Loucy (cell line): ENCODE measurements at regions not wholly inside any gene's neighbourhood (a gene's known extent, or its start where the extent isn't known, plus 50 kb on each side); places are given as distances from the start of the nearest gene placed in this dataset.
"Not testable (repeated sequence)": the region's sequence is repeated elsewhere in the genome, so short reads cannot be mapped to it uniquely, and the experiment has no call there.

Source experiments
- H2AFZ ChIP-seq: fragments of 200-600 bp; sonication (generic); 2 replicates; pipeline ENCODE4 v1.6.0; 2016; ENCODE audit warnings: antibody characterized with exemption, mild to moderate bottlenecking, low read length, moderate library complexity
- H3F3A ChIP-seq: fragments of 200-600 bp; 2 replicates; pipeline ENCODE4 v1.6.0; 2016; ENCODE audit warnings: antibody characterized with exemption, low read depth, mild to moderate bottlenecking
- H3K27me3 ChIP-seq: fragments of 200-600 bp; sonication (generic); 2 replicates; pipeline ENCODE4 v1.6.1; 2014; ENCODE audit warnings: low read length, mild to moderate bottlenecking; ENCODE audit not compliant: insufficient read depth, poor library complexity, severe bottlenecking
- H3K36me3 ChIP-seq: fragments of 200-600 bp; sonication (generic); 2 replicates; pipeline ENCODE4 v1.6.1; 2016; ENCODE audit warnings: low read length; ENCODE audit not compliant: insufficient read depth
- H3K4me1 ChIP-seq: fragments of 200-600 bp; sonication (generic); 2 replicates; pipeline ENCODE4 v1.5.1; 2014; ENCODE audit warnings: low read length, mild to moderate bottlenecking; ENCODE audit not compliant: insufficient read depth, poor library complexity, severe bottlenecking
- H3K4me2 ChIP-seq: fragments of 200-600 bp; sonication (generic); 2 replicates; pipeline ENCODE4 v1.6.0; 2014; ENCODE audit warnings: antibody characterized with exemption, low read length, low read depth, mild to moderate bottlenecking; ENCODE audit not compliant: poor library complexity, severe bottlenecking
- H3K4me3 ChIP-seq: fragments of 200-600 bp; sonication (generic); 2 replicates; pipeline ENCODE4 v1.5.1; 2014; ENCODE audit warnings: low read length, mild to moderate bottlenecking, mixed read lengths; ENCODE audit not compliant: poor library complexity, severe bottlenecking
- H3K79me2 ChIP-seq: fragments of 200-600 bp; sonication (generic); 2 replicates; pipeline ENCODE4 v1.6.1; 2014; ENCODE audit warnings: low read length; ENCODE audit not compliant: insufficient read depth
- H3K9ac ChIP-seq: fragments of 200-600 bp; sonication (generic); 2 replicates; pipeline ENCODE4 v1.6.0; 2014; ENCODE audit warnings: mild to moderate bottlenecking, low read depth, low read length, moderate library complexity; ENCODE audit not compliant: poor library complexity, severe bottlenecking
- H3K9me2 ChIP-seq: fragments of 200-600 bp; sonication (generic); replicated peaks from 2 replicates; pipeline ENCODE4 v1.6.1; 2016; ENCODE audit warnings: low read depth, low read length, mixed read lengths
- H3K9me3 ChIP-seq: fragments of 200-600 bp; sonication (generic); 2 replicates; pipeline ENCODE4 v1.6.1; 2014; ENCODE audit warnings: mild to moderate bottlenecking, antibody characterized with exemption, low read length, low read depth; ENCODE audit not compliant: insufficient read depth
- H4K20me1 ChIP-seq: fragments of 200-600 bp; sonication (generic); 2 replicates; pipeline ENCODE4 v1.6.0; 2014; ENCODE audit warnings: antibody characterized with exemption, low read length, mild to moderate bottlenecking; ENCODE audit not compliant: insufficient read depth, poor library complexity, severe bottlenecking
- CTCF ChIP-seq: fragments of 200-600 bp; sonication (generic); conservative IDR thresholded peaks from 2 replicates; pipeline ENCODE4 v1.5.1; 2014; ENCODE audit warnings: mild to moderate bottlenecking, antibody characterized with exemption, low read length
- EZH2phosphoT487 ChIP-seq: fragments of 200-600 bp; IDR thresholded peaks from 2 replicates; pipeline ENCODE4 v1.6.1; 2018; ENCODE audit warnings: antibody characterized with exemption, mild to moderate bottlenecking, moderate library complexity, borderline replicate concordance

DNA sequence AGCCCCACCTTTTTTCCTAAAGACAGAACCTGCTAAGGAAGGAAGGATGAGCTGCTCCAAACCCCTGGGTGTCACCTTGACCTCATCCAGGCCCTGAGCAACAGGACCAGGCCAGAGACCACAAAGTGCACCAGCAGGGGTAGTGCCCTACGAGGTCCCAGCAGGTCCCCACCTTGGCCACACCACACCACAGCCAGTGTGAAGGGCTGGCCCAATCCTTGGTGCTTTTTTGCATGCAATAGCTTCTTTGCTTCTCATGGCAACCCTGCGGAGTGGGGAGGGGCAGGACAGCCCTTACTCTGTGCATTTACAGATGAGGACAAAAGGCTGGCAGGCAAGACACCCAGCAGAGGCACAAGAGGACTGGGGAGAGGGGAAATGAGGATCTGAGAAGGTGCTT, 352.6 kb downstream of the BCL11B start:
- no peak overlapping the region for H3K4me2 ChIP-seq
- H3K79me2 ChIP-seq: no peaks in the 10 kb centered on the region
- no peak overlapping the region for H2AFZ ChIP-seq
- no peaks in the 10 kb centered on the region for H3K36me3 ChIP-seq
- no peak overlapping the region for H3K4me3 ChIP-seq
- no peaks in the 10 kb centered on the region for H3K27me3 ChIP-seq
- TF ChIP-seq EZH2phosphoT487 (no peak), CTCF (no peak)
- H3K4me1 ChIP-seq: no peaks in the 10 kb centered on the region
- H4K20me1 ChIP-seq: no peaks in the 10 kb centered on the region
- H3K9me2 ChIP-seq: no peaks in the 10 kb centered on the region
- no peak overlapping the region for H3K9ac ChIP-seq
- H3F3A ChIP-seq: no peaks in the 10 kb centered on the region
- 0 out of 2 replicates have a peak, but pooled peaks cover 4% of the 10 kb centered on the region for H3K9me3 ChIP-seq

DNA sequence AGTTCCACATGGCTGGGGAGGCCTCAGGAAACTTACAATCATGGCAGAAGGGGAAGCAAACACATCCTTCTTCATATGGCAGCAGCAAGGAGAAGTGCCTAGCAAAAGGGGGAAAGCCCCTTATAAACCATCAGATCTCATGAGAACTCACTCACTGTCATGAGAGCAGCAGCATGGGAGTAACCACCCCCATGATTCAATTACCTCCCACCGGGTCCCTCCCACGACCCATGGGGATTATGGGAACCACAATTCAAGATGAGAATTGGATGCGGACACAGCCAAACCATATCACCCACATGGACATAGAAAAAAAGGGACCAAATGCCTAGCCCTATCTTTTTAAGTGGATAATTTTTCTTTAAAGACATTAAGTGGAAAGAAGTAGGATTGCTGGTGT, 350.7 kb downstream of the BCL11B start:
- H4K20me1 ChIP-seq, H3K36me3 ChIP-seq, H3K4me2 ChIP-seq, H3K9ac ChIP-seq, H3K4me3 ChIP-seq, H3K79me2 ChIP-seq, H3K9me2 ChIP-seq, H3K4me1 ChIP-seq, H3K27me3 ChIP-seq, H2AFZ ChIP-seq, H3F3A ChIP-seq, H3K9me3 ChIP-seq: not testable (repeated sequence)

DNA sequence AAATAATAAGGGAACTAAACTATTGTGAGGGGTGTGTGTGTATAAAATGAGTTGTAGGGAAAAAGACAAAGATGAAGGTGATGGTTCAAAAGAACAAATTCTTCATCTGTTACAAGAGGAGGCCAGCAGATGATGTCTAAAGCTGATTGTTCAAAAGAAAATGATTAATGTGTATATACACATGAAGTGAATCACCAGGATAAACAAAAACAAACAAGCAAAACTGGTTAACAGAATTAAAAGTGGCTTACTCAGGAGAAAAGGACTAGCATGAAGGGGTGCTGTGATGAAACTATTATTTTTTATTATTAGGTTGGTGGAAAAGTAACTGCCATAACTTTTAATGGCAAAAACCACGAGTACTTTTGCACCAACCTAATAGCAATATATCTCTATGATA, 348.4 kb downstream of the BCL11B start:
- H3K4me1 ChIP-seq: no peaks in the 10 kb centered on the region
- H4K20me1 ChIP-seq: no peaks in the 10 kb centered on the region
- no peaks in the 10 kb centered on the region for H3K27me3 ChIP-seq
- H3K79me2 ChIP-seq: no peaks in the 10 kb centered on the region
- no peaks in the 10 kb centered on the region for H3K9me2 ChIP-seq
- no peaks in the 10 kb centered on the region for H3K36me3 ChIP-seq
- H2AFZ ChIP-seq: no peak overlapping the region
- H3K4me2 ChIP-seq: no peak overlapping the region
- H3K4me3 ChIP-seq: no peak overlapping the region
- 0 out of 2 replicates have a peak, but pooled peaks cover 4% of the 10 kb centered on the region for H3K9me3 ChIP-seq
- no peaks in the 10 kb centered on the region for H3F3A ChIP-seq
- H3K9ac ChIP-seq: no peak overlapping the region
- TF ChIP-seq EZH2phosphoT487: no peak
- no peak for TF ChIP-seq CTCF

- Histone ChIP-seq H4K20me1 (no peaks in the 10 kb centered on the region), H2AFZ (no peak overlapping the region), H3K79me2 (no peaks in the 10 kb centered on the region), H3K9ac (no peak overlapping the region), H3K27me3 (no peaks in the 10 kb centered on the region), H3K4me1 (no peaks in the 10 kb centered on the region), H3K4me2 (no peak overlapping the region), H3K4me3 (no peak overlapping the region), H3K9me3 (0 out of 2 replicates have a peak, but pooled peaks cover 4% of the 10 kb centered on the region), H3K36me3 (no peaks in the 10 kb centered on the region), H3F3A (no peaks in the 10 kb centered on the region), H3K9me2 (no peaks in the 10 kb centered on the region)
- TF ChIP-seq CTCF (no peak), EZH2phosphoT487 (no peak)
Observed at GRCh38 chr14:98924046-98924445, 348.0 kb downstream of the BCL11B start.
